CD4-positive, alpha-beta T cell treated with Interleukin-12 subunit alpha and Interleukin-12 subunit beta, for 1 hour (primary cell): ENCODE measurements at regions not wholly inside any gene's neighbourhood (a gene's known extent, or its start where the extent isn't known, plus 50 kb on each side); places are given as distances from the start of the nearest gene placed in this dataset.

Experiments used
- DNase-seq: peaks from one replicate; pipeline ENCODE4 v3.0.0-alpha.2; 2020

- DNase-seq = peak; percentile 71
Observed at GRCh38 chr1:194289569-194290266, 1103.3 kb upstream of the B3GALT2 start.

DNA sequence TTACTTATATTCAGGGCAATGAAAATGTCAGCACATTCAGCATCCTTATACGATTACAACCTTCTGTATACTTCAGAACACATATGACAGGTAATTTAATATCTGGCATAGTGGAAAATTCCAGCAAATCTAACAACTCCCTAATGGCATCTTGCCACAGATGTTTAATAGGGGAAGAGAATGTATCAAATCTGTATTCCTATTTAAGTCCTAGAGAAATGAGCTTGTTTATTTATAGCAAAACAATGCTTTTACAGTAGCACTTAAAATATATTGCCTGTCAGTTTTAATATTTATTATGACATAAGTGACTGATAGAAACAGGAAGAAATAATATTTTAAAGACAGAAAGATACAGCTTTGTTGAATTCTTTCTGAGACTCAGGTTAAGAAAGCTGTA is 1101.8 kb upstream of the B3GALT2 start:
- no peak for DNase-seq

- no peak for DNase-seq
Observed at GRCh38 chr1:194281376-194281775, 1095.0 kb upstream of the B3GALT2 start.

DNA sequence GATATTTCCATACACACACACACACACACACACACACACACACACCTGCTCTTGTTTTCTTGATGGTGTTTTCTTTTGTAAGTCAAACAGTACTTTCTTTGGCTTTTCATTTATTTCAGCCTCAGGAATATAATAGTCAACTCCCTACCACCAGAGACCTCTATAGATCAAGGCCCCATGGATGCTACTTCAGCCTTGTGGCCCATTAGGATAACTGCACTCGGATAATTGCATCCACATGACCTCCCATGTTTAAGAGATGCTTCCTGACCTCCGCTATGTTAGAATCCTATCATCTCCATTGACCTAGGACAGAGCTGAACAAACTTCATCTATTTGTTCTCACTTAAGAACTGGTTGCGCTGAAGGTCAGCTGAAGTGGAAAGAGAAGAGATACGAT is 1094.0 kb upstream of the B3GALT2 start:
- DNase-seq = no peak

- DNase-seq = no peak
Observed at GRCh38 chr1:194279975-194280374, 1093.6 kb upstream of the B3GALT2 start.

- no peak for DNase-seq
Observed at GRCh38 chr1:194277927-194278326, 1091.5 kb upstream of the B3GALT2 start.

GRCh38 chr1:194273660-194274059 is 1087.2 kb upstream of the B3GALT2 start:
- DNase-seq = no peak

- DNase-seq = no peak
Observed at GRCh38 chr1:194268839-194269238, 1082.4 kb upstream of the B3GALT2 start.

GRCh38 chr1:194267021-194267420 is 1080.6 kb upstream of the B3GALT2 start:
- no peak for DNase-seq

GRCh38 chr1:194256010-194256409 is 1069.6 kb upstream of the B3GALT2 start:
- DNase-seq = no peak

DNA sequence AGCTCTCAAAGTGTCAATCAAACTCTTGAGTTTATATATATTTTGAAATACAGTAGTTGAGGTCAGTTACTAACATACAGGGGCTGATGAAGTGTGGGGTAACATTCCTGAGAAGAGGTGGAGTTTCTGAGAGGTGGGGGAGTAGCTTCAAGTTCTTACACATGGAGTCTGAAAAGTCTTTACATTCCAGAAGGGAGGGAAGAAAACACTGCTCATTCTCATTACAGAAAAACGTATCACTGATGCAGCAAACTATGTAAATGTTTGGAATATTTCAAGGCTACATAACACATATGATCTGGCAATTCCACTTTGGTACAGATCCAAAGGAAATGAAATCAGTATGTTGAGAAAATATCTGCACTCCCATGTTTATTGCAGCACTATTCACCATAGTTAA is 1065.8 kb upstream of the B3GALT2 start:
- no peak for DNase-seq

- DNase-seq = no peak
Observed at GRCh38 chr1:194241215-194241614, 1054.8 kb upstream of the B3GALT2 start.

GRCh38 chr1:194233069-194233468 is 1046.7 kb upstream of the B3GALT2 start:
- no peak for DNase-seq

GRCh38 chr1:194230351-194231144 is 1044.1 kb upstream of the B3GALT2 start:
- DNase-seq = no peak

DNA sequence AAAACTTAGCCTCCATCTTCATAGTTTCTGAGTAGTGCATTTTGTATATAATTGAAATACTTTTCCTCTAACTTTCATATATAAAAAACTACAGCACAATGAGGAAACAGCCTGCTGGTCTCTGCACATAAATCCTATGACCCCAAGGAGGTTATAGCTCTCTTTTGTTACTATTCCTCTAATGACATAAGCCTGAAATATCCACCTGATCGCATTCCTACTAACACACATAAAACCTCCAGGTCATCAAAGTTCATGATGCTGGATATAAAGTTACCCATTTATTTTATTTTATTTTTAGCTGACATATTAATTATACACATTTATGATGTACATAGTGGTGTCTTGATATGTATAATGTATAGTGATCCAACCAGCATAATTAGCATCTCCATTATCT is 1042.0 kb upstream of the B3GALT2 start:
- no peak for DNase-seq

GRCh38 chr1:194227161-194227560 is 1040.7 kb upstream of the B3GALT2 start:
- no peak for DNase-seq

DNA sequence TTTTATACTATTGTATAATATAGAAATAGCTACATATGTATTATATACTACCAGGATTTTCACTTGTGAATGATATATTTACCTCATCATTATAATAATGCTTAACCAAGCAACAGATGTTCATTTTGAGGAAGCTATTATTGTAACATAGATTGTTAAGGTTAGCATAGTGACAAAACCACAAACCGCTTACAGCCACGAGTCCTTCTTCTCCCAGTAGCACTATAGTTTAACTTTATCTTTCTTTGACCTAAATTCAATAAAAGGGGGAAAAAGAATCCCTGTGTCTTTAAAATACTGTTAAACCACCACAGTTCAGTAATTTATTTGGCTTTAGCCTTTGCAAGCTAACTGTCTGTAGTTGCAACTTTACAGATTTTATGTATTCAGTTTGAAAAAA is 1039.4 kb upstream of the B3GALT2 start:
- DNase-seq = peak; percentile 14

GRCh38 chr1:194223596-194223995 is 1037.2 kb upstream of the B3GALT2 start:
- DNase-seq = no peak

DNA sequence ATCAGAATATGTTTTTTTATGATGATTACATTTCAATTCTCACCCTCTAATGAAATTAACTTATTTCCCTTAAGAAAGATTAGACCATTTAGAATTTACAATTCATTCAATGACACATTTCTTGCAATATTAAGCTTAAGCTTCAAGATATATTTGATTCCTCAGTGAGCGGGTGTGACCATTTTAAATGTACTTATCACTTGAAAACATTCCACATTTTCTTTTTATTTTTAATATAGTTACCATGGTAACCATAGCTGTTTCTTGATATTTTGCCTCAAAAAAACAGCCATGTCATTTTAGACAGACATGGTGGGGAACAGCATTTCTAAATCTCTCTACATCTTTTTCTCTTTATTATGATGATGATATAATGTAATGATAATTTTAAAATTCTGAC is 1029.0 kb upstream of the B3GALT2 start:
- no peak for DNase-seq

GRCh38 chr1:194214735-194215134 is 1028.3 kb upstream of the B3GALT2 start:
- no peak for DNase-seq

DNA sequence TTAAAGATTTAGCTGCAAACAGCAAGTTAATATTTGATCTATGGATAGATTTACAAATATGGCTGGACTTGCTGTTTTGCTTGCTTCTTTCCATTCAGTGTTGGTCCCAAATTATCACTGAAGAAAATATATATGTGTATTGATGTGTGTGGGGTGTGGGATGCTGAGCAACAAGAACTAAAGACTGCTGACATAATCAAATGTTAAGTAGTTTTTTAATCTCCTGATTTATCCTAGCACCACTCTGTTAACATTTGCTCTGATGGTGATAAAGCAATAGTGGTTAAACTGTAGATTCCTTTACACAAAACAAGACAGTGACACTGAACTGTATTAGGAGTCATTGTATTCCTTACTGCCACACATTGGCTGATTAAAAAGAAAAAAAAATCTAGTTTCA is 1023.5 kb upstream of the B3GALT2 start:
- no peak for DNase-seq

DNA sequence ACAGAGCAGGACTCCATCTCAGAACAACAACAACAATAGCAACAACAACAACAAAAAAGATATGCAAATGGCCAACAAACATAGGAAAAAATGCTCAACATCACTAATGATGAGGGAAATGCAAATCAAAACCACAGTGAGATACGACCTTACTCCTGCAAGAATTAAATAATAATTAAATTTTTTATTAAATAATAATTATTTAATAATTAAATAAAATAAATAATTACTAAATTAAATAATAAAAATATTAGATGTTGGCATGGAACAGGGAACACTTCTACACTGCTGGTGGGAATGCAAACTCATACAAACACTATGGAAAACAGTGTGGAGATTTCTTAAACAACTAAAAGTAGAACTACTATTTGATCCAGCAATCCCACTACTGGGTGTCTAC is 1022.3 kb upstream of the B3GALT2 start:
- no peak for DNase-seq

GRCh38 chr1:194196562-194196961 is 1010.1 kb upstream of the B3GALT2 start:
- DNase-seq = no peak

GRCh38 chr1:194194724-194195123 is 1008.3 kb upstream of the B3GALT2 start:
- DNase-seq = no peak

DNA sequence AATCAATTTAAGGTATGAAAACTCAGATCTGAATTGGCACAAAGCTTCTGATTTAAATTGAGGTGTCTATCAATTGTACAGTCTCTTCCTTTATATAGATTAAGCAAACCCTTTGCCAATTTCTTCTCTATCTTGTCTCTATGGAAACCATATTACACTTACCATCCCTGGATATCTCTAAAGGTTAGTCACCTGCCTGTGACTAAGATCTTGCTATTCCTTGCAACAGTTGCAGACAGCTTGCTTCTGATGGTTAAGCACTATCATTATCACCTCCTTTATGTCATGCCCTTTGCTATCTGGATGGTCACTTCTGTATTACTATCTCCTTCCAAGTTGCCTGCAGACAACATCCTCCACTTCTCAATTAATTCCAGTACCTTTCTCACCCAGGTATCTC is 998.6 kb upstream of the B3GALT2 start:
- DNase-seq = no peak
